ENCODE measurements at regions not wholly inside any gene's neighbourhood (a gene's known extent, or its start where the extent isn't known, plus 50 kb on each side); places are given as distances from the start of the nearest gene placed in this dataset.

DNA sequence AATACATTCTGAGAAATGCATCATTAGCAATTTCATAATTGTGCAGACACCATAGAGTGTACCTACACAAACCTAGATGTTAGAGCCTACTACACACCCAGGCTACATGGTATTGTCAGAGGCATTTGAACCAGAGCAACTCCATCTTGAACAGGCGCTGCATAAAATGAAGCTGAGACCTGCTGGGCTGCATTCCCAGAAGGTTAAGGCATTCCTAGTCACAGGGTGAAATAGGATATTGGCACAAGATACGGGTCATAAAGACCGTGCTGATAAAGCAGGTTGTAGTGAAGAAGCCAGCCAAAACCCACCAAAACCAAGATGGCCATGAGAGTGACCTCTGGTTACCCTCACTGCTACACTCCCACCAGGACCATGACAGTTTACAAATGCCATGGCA, 116.4 kb downstream of the LARP7 start:
- Histone ChIP-seq H3K9me3 (ENCODE audit: control insufficient read depth, low read depth, low read length) (no peaks in the 10 kb centered on the region), H3K23ac (ENCODE audit: insufficient read length, low read depth, low read length) (no peak overlapping the region), H2BK15ac (ENCODE audit: low read depth, low read length) (no peak overlapping the region), H3K27me3 (ENCODE audit: insufficient read depth, low read length) (no peaks in the 10 kb centered on the region), H3K56ac (ENCODE audit: insufficient read length, low read depth, low read length) (no peak overlapping the region), H3K79me2 (ENCODE audit: insufficient read depth, low read length) (peaks cover 2% of the 10 kb centered on the region; the same call in 1 of the 2 replicates), H3K79me1 (ENCODE audit: insufficient read depth, low read depth, low read length, poor library complexity, severe bottlenecking) (no peaks in the 10 kb centered on the region), H3T11ph (ENCODE audit: low read length) (no peak overlapping the region), H3K4me1 (ENCODE audit: insufficient read depth, low read length) (peaks cover 12% of the 10 kb centered on the region), H3K27ac (ENCODE audit: insufficient read length, low read depth, low read length) (no peak overlapping the region), H2AK5ac (ENCODE audit: insufficient read length, low read length) (no peak overlapping the region), H3K4me2 (ENCODE audit: insufficient read depth, insufficient read length, low read length) (no peak overlapping the region), H3K9ac (ENCODE audit: extremely low read depth, insufficient read length, low read length) (no peak overlapping the region), H2BK120ac (ENCODE audit: low read depth, low read length, poor library complexity, severe bottlenecking) (no peak overlapping the region), H2AFZ (ENCODE audit: low read length) (no peak overlapping the region), H2BK12ac (ENCODE audit: insufficient read length, low read depth, low read length) (no peak overlapping the region), H4K91ac (ENCODE audit: insufficient read length, low read depth, low read length) (no peak overlapping the region), H3K18ac (ENCODE audit: insufficient read length, low read depth, low read length) (no peak overlapping the region), H3K23me2 (ENCODE audit: insufficient read length, low read depth, low read length, poor library complexity, severe bottlenecking) (no peaks in the 10 kb centered on the region), H4K20me1 (ENCODE audit: control insufficient read depth, insufficient read depth, insufficient read length) (no peaks in the 10 kb centered on the region), H4K5ac (ENCODE audit: insufficient read length, low read depth, low read length) (no peak overlapping the region), H4K8ac (replicated peaks; ENCODE audit: insufficient read length, low read depth, low read length) (no peak overlapping the region), H3K14ac (ENCODE audit: insufficient read depth, low read length) (no peak overlapping the region), H2BK5ac (ENCODE audit: insufficient read length, low read length) (no peak overlapping the region), H2BK20ac (ENCODE audit: low read depth, low read length, poor library complexity, severe bottlenecking) (no peak overlapping the region), H3K4ac (ENCODE audit: low read depth, low read length) (no peak overlapping the region)
- H3K36me3 Mint-ChIP-seq (ENCODE audit: insufficient read depth in 1 of 3, low read depth in 3 of 3): peaks cover 10 to 37% (median 22%) of the 10 kb centered on the region in 3 experiments
- TF ChIP-seq, protein P1, sequence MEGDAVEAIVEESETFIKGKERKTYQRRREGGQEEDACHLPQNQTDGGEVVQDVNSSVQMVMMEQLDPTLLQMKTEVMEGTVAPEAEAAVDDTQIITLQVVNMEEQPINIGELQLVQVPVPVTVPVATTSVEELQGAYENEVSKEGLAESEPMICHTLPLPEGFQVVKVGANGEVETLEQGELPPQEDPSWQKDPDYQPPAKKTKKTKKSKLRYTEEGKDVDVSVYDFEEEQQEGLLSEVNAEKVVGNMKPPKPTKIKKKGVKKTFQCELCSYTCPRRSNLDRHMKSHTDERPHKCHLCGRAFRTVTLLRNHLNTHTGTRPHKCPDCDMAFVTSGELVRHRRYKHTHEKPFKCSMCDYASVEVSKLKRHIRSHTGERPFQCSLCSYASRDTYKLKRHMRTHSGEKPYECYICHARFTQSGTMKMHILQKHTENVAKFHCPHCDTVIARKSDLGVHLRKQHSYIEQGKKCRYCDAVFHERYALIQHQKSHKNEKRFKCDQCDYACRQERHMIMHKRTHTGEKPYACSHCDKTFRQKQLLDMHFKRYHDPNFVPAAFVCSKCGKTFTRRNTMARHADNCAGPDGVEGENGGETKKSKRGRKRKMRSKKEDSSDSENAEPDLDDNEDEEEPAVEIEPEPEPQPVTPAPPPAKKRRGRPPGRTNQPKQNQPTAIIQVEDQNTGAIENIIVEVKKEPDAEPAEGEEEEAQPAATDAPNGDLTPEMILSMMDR (conservative IDR thresholded peaks at IDR 0.05): no peak
- no CpG with 5 or more reads among the region's 3 CpGs for WGBS (ENCODE audit: extremely low coverage, insufficient read length, low lambda C conversion rate)
- H3K4me3 Mint-ChIP-seq: no peak overlapping the region
- peak overlapping the region; percentile 95 to 100 (median 99); a peak in 5 of 7 replicates for H3K27ac Mint-ChIP-seq
- no peak for DNase-seq
- peaks cover 34 to 45% of the 10 kb centered on the region in 2 experiments for H3K4me1 Mint-ChIP-seq
- H3K9me3 Mint-ChIP-seq: no peaks in the 10 kb centered on the region; a peak in 1 of 5 replicates
- H3K27me3 Mint-ChIP-seq (ENCODE audit: low read depth): no peaks in the 10 kb centered on the region

All from H9 (cell line).